ENCODE measurements at regions not wholly inside any gene's neighbourhood (a gene's known extent, or its start where the extent isn't known, plus 50 kb on each side); places are given as distances from the start of the nearest gene placed in this dataset.

- TF ChIP-seq ZNF114 (CRISPR knock-in tag; IDR thresholded peaks at IDR 0.05), result no peak
- TF ChIP-seq, protein P1, sequence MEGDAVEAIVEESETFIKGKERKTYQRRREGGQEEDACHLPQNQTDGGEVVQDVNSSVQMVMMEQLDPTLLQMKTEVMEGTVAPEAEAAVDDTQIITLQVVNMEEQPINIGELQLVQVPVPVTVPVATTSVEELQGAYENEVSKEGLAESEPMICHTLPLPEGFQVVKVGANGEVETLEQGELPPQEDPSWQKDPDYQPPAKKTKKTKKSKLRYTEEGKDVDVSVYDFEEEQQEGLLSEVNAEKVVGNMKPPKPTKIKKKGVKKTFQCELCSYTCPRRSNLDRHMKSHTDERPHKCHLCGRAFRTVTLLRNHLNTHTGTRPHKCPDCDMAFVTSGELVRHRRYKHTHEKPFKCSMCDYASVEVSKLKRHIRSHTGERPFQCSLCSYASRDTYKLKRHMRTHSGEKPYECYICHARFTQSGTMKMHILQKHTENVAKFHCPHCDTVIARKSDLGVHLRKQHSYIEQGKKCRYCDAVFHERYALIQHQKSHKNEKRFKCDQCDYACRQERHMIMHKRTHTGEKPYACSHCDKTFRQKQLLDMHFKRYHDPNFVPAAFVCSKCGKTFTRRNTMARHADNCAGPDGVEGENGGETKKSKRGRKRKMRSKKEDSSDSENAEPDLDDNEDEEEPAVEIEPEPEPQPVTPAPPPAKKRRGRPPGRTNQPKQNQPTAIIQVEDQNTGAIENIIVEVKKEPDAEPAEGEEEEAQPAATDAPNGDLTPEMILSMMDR (conservative IDR thresholded peaks at IDR 0.05; ENCODE audit: low read depth in 2 of 2), result no peak
These were observed 305.2 kb upstream of the MAOA start for GRCh38 chrX:43350935-43351334.

Data from GM23338 (cell line).